Upper lobe of right lung (tissue), 1 donor: ENCODE measurements at regions not wholly inside any gene's neighbourhood (a gene's known extent, or its start where the extent isn't known, plus 50 kb on each side); places are given as distances from the start of the nearest gene placed in this dataset.

Experiments used
- ATAC-seq: fragments of 200-7000 bp; cut with Tn5 transposase; one replicate; pipeline ENCODE4 v1.9.1; 2020; ENCODE audit warnings: mild to moderate bottlenecking, moderate library complexity
- DNase-seq: peaks from one replicate; pipeline ENCODE4 v3.0.0-alpha.2; 2020
- H3K27ac ChIP-seq: fragments of 200-600 bp; one replicate; pipeline ENCODE4 v1.8.0; 2022
- H3K27me3 ChIP-seq: fragments of 200-600 bp; one replicate; pipeline ENCODE4 v1.8.0; 2022; ENCODE audit warnings: mild to moderate bottlenecking
- H3K36me3 ChIP-seq: fragments of 200-600 bp; one replicate; pipeline ENCODE4 v1.8.0; 2022
- H3K4me1 ChIP-seq: fragments of 200-600 bp; one replicate; pipeline ENCODE4 v1.8.0; 2022
- H3K4me3 ChIP-seq: fragments of 200-600 bp; one replicate; pipeline ENCODE4 v1.8.0; 2022; ENCODE audit warnings: mild to moderate bottlenecking
- H3K9me3 ChIP-seq: fragments of 200-600 bp; one replicate; pipeline ENCODE4 v1.8.0; 2022
- intact Hi-C: fragments of 100-400 bp; cut with DNase I; formaldehyde crosslinking; loops from one replicate; pipeline ENCODE4 v1.11.0; 2022
- TF ChIP-seq, protein P1 (sequence below): fragments of 200-600 bp; IDR thresholded peaks from one replicate; pipeline ENCODE4 v1.8.0; 2022; ENCODE audit warnings: antibody characterized with exemption
- donor health status: DM: no; HTN: yes; CAD: no; lungs with severe emphysema.

DNA sequence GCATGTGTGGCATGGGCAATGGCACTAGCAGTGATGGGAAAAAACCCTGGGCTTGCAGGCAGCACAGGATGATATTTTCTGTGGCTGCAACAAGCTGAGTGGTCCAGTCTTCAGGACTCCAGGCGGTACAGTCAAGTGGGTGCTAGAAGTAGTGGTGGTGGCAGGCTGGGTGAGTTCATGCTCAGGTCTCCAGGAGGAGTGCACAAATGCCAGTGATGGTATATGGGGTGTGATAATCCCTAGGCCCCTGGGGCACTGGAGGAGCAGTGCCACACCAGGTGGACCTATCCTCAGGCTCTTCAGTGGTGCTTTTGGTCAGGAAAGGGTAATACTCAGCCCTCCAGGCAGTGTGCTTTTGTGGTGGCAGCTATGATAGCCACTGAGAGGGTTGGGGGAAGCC, 496.4 kb downstream of the PRR16 start:
- no peaks in the 10 kb centered on the region for H3K36me3 ChIP-seq
- no peak overlapping the region for H3K27ac ChIP-seq
- H3K27me3 ChIP-seq = no peaks in the 10 kb centered on the region
- no peaks in the 10 kb centered on the region for H3K4me1 ChIP-seq
- DNase-seq = no peak
- H3K4me3 ChIP-seq = no peak overlapping the region
- ATAC-seq = peak; percentile 23
- H3K9me3 ChIP-seq = no peaks in the 10 kb centered on the region
- TF ChIP-seq, protein P1, sequence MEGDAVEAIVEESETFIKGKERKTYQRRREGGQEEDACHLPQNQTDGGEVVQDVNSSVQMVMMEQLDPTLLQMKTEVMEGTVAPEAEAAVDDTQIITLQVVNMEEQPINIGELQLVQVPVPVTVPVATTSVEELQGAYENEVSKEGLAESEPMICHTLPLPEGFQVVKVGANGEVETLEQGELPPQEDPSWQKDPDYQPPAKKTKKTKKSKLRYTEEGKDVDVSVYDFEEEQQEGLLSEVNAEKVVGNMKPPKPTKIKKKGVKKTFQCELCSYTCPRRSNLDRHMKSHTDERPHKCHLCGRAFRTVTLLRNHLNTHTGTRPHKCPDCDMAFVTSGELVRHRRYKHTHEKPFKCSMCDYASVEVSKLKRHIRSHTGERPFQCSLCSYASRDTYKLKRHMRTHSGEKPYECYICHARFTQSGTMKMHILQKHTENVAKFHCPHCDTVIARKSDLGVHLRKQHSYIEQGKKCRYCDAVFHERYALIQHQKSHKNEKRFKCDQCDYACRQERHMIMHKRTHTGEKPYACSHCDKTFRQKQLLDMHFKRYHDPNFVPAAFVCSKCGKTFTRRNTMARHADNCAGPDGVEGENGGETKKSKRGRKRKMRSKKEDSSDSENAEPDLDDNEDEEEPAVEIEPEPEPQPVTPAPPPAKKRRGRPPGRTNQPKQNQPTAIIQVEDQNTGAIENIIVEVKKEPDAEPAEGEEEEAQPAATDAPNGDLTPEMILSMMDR = no peak
- intact Hi-C loops = no loop called here

DNA sequence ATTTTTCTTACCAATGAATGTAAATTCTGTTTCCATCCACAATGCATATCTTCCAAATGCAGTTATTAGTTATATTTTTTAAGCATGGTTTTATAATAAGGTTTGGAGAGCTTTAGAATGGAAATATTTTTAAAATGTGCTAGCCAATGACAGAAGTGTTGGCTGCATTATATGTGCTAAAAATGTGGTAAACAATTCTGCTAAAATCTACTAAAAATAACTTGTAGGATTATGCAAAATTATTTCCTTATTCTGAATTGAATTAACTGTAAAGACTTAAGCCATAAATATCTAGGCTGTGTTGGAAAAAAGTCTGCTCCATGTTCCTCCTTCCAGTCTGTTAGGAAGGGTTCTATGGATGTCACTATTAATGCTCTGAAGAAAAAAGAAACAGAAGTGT, 503.3 kb downstream of the PRR16 start:
- Histone ChIP-seq H3K4me3 (no peak overlapping the region), H3K9me3 (no peaks in the 10 kb centered on the region), H3K4me1 (no peaks in the 10 kb centered on the region), H3K36me3 (no peaks in the 10 kb centered on the region), H3K27ac (no peak overlapping the region), H3K27me3 (no peaks in the 10 kb centered on the region)
- intact Hi-C loops = no loop called here
- ATAC-seq = no peak
- TF ChIP-seq, protein P1 = no peak
- DNase-seq = no peak

DNA sequence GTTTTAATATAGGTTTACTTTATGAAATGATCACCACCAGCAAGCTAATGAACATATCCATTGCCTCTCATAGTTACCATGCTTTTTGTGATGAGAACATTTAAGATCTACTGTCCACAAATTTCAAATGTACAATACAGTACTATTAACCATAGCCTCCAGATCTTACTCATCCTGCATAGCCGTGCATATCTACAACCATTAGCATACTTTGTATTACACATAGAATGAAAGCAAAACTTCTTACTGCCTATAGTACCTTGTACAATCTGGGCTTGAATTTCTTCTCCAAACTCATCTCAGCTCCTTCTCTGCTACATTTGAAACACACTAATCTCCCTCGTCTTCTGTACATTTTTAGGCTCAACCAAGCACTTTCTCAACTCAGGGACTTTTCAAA, 510.6 kb downstream of the PRR16 start:
- Histone ChIP-seq H3K4me3 (no peak overlapping the region), H3K27me3 (no peaks in the 10 kb centered on the region), H3K4me1 (no peaks in the 10 kb centered on the region), H3K27ac (no peak overlapping the region), H3K9me3 (no peaks in the 10 kb centered on the region), H3K36me3 (no peaks in the 10 kb centered on the region)
- ATAC-seq = no peak
- DNase-seq = no peak
- intact Hi-C loops = no loop called here
- TF ChIP-seq, protein P1 = no peak

DNA sequence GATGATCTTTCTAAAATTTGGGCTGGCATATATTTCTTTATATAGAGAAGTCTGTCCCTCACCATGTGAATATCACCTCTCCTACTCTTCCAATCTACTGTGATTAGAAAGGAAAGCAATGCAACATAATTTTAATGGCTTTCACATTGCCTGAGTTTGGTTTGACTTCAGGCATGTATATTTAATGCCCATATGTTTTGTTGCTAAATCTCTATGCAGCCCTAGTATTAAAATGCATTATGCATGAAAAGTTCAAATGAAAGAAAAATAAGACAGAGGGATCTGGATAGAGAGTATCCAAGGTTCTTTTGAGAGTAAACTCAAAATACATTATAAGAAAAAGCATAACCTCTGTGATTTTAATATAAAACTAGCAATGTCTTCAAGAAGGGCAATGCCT, 518.3 kb downstream of the PRR16 start:
- Histone ChIP-seq H3K4me3 (no peak overlapping the region), H3K4me1 (no peaks in the 10 kb centered on the region), H3K36me3 (no peaks in the 10 kb centered on the region), H3K27me3 (no peaks in the 10 kb centered on the region), H3K27ac (no peak overlapping the region), H3K9me3 (no peaks in the 10 kb centered on the region)
- DNase-seq (no peak), ATAC-seq (no peak)
- TF ChIP-seq, protein P1 = no peak
- intact Hi-C loops = no loop called here

DNA sequence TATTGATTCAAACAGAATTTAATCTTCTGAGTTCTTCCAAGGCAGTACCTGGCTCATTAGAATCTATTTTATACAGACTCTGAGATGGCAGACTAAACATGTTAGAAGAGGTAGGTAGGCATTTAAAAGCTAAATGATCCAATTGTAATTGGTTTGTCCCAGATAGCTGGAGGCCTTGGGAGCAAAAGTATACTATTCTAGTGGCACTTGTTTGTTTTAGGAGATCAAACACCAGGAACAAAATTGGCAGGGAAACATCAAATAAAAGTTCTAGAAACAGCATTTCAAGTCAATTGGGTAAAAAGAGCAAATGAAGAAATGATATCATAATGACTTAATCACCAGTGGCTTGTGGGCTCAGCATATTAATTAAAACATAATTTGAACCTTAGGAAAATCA, 521.4 kb downstream of the PRR16 start:
- no peak for DNase-seq
- no peak for ATAC-seq
- no peaks in the 10 kb centered on the region for H3K27me3 ChIP-seq
- no peak overlapping the region for H3K27ac ChIP-seq
- H3K4me3 ChIP-seq = no peak overlapping the region
- intact Hi-C loops = no loop called here
- H3K9me3 ChIP-seq = no peaks in the 10 kb centered on the region
- H3K4me1 ChIP-seq = no peaks in the 10 kb centered on the region
- TF ChIP-seq, protein P1 = no peak
- H3K36me3 ChIP-seq = no peaks in the 10 kb centered on the region

DNA sequence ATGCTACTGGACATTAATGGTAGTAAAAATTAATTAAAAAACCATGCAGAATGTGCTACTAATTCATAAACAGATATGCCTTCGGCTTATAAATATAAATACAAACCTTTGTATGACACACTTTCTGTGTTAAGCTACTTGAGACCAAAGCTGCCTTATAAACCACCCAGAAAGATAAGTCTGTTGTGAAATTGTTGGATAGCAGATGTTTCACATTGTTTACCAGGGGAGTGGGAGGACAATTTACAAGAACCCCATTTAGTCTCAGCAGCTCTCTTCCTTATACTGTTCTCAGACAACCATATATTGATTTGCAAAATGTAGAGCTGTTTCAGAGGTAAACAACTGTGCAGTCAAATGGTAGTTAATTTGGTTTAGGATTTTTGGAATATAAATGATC, 524.4 kb downstream of the PRR16 start:
- Histone ChIP-seq H3K4me1 (no peaks in the 10 kb centered on the region), H3K27ac (no peak overlapping the region), H3K4me3 (no peak overlapping the region), H3K36me3 (no peaks in the 10 kb centered on the region), H3K9me3 (no peaks in the 10 kb centered on the region), H3K27me3 (no peaks in the 10 kb centered on the region)
- TF ChIP-seq, protein P1 = no peak
- no peak for ATAC-seq
- no peak for DNase-seq
- intact Hi-C loops = no loop called here
